ENCODE measurements at regions not wholly inside any gene's neighbourhood (a gene's known extent, or its start where the extent isn't known, plus 50 kb on each side); places are given as distances from the start of the nearest gene placed in this dataset.
"Not testable (repeated sequence)": the region's sequence is repeated elsewhere in the genome, so short reads cannot be mapped to it uniquely, and the experiment has no call there.

DNA sequence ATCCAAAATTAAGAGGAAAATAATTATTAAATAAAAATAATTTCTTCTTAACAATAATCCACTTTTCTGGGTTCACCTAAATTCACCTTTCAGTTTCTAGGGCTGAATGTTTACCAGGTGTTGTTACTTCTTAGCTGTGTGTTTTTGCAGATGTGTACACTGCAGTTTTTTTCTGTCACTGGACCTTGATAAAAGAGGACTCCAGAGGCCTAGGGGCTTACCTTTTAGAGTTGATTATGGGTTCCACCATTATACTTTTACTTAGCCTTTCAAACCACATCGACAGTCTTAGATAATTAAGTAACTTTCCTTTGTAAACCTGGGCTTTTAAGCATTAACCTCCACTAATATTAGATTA, 766.5 kb downstream of the BCKDHB start:
- Histone ChIP-seq H3K27ac (no peak overlapping the region), H3K4me3 (no peak overlapping the region)
- no peak for DNase-seq (ENCODE audit: low spot score)
- TF ChIP-seq, protein P1, sequence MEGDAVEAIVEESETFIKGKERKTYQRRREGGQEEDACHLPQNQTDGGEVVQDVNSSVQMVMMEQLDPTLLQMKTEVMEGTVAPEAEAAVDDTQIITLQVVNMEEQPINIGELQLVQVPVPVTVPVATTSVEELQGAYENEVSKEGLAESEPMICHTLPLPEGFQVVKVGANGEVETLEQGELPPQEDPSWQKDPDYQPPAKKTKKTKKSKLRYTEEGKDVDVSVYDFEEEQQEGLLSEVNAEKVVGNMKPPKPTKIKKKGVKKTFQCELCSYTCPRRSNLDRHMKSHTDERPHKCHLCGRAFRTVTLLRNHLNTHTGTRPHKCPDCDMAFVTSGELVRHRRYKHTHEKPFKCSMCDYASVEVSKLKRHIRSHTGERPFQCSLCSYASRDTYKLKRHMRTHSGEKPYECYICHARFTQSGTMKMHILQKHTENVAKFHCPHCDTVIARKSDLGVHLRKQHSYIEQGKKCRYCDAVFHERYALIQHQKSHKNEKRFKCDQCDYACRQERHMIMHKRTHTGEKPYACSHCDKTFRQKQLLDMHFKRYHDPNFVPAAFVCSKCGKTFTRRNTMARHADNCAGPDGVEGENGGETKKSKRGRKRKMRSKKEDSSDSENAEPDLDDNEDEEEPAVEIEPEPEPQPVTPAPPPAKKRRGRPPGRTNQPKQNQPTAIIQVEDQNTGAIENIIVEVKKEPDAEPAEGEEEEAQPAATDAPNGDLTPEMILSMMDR (IDR thresholded peaks at IDR 0.05) = no peak

DNA sequence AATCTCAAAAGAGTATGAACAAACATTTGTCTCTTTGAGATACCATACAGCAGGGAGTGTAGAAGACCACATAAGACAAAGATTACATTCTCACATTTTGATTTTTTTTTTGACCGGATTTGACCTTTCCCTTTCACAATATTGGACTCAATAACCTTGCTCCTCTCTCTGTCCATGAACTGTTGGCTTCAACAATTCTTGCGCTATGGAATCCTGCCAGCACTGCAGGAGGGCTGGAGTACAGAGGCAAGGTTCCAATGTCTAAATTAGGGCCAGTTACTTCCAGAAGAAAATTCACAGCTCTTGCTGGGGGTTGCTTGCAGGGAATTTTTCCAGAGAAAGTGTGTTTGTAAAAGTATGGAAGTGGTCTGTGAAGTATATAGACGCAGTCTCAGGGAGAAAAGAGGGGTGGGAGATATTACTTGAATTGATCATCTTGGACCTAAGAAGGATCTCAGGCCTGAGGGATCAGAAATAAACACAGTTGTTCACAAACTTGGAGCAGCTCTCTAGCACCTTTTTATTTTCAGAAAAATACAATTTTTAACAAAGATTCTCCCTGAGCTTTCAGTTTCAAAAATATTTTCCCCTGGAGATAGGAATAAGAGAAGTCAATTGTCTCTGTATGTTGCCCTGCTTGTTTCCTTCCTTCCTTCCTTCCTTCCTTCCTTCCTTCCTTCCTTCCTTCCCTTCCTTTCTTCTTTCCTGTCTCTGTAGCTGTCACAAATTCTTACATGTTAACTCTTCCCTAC, 765.9 kb downstream of the BCKDHB start:
- DNase-seq (ENCODE audit: low spot score) = no peak
- TF ChIP-seq, protein P1 (IDR thresholded peaks at IDR 0.05) = no peak
- Histone ChIP-seq H3K4me3 (no peak overlapping the region), H3K27ac (no peak overlapping the region)

DNA sequence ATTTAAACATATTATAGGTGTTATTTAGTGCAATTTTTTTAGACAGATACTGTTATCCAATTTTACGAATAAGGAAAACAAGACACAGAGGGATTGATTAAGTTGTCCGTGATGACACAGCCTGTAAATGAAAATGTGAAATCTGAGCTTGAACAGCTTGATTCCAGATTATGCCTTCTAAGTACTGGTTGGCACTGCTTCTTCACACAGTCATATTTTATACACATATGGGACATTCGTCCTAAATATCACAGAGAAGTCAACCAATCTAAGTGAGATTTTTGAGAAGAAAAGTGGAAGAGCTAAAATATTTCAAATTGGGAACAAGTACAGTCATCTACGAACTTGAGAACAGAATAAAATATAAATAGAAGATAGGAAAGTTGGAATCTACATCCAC, 756.3 kb downstream of the BCKDHB start:
- no peak overlapping the region for H3K4me3 ChIP-seq
- DNase-seq (ENCODE audit: low spot score) = no peak
- TF ChIP-seq, protein P1 (IDR thresholded peaks at IDR 0.05) = no peak
- no peak overlapping the region for H3K27ac ChIP-seq

DNA sequence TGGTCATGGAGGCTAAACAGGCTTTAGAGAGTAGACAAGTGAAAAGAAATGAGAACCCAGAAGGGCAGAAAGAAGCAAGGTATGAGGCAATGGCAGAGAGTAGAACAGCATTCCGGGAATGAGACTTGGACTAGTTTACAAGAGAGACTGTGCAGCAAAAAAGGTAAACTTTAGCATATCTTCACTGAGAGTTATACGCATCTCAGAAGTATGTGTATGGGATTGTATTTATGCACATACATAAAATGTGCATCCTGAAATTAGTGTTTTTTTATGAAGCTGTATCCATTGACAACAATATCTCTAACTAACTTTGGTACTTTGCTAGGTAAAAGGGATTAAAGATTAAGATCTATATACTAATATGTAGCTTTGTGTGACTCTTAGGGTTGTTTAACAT, 753.6 kb downstream of the BCKDHB start:
- Histone ChIP-seq H3K27ac (no peak overlapping the region), H3K4me3 (no peak overlapping the region)
- TF ChIP-seq, protein P1 (IDR thresholded peaks at IDR 0.05) = no peak
- no peak for DNase-seq (ENCODE audit: low spot score)

DNA sequence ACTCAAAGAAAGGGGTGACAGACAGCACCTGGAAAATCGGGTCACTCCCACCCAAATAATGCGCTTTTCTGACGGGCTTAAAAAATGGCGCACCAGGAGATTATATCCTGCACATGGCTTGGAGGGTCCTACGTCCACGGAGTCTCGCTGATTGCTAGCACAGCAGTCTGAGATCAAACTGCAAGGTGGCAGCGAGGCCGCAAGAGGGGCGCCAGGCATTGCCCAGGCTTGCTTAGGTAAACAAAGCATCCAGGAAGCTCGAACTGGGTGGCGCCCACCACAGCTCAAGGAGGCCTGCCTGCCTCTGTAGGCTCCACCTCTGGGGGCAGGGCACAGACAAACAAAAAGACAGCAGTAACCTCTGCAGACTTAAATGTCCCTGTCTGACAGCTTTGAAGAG, 741.5 kb downstream of the BCKDHB start:
- not testable (repeated sequence) for DNase-seq (ENCODE audit: low spot score); H3K4me3 ChIP-seq; H3K27ac ChIP-seq

DNA sequence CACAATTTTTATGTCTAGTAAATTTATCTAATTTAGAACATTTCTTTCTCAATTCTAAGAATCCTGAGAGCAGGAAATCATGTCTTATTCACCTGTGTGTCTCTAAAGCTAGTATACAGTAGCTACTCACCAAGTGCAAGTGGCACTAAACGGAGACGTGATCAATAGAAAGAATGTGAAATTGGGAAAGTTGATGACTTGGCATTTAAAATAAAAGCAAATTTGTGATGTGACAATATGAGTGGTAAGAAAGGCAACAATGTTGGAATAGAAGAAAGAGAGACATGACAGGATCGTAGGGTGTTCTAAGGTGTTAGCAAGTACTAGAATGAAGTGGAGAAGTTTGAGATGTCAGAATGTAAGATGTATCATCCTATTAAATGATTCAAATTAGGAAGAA, 725.9 kb downstream of the BCKDHB start:
- Histone ChIP-seq H3K4me3 (no peak overlapping the region), H3K27ac (no peak overlapping the region)
- no peak for DNase-seq (ENCODE audit: low spot score)
- TF ChIP-seq, protein P1 (IDR thresholded peaks at IDR 0.05) = no peak

DNA sequence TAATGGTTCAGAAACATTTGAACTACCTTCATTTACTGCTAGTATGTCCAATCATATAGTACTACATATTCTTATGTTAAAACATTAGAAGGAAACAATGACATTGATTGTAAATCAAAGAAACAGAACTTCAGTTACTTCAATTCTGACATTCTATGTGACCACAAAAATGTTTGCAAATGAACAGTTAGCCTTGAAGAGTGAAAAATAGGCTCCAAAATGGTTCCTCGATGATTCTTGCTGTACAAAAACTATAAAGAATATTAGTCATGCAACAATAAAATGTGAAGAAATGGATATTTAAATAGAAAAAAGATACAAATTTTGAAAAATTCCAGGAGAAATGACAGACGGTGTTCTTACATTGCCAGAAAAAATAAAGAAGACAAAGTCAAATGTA, 686.9 kb downstream of the BCKDHB start:
- TF ChIP-seq, protein P1 (IDR thresholded peaks at IDR 0.05) = no peak
- H3K27ac ChIP-seq = no peak overlapping the region
- no peak for DNase-seq (ENCODE audit: low spot score)
- no peak overlapping the region for H3K4me3 ChIP-seq
